Putamen (tissue), 1 donor: ENCODE measurements at regions not wholly inside any gene's neighbourhood (a gene's known extent, or its start where the extent isn't known, plus 50 kb on each side); places are given as distances from the start of the nearest gene placed in this dataset.
"Not testable (repeated sequence)": the region's sequence is repeated elsewhere in the genome, so short reads cannot be mapped to it uniquely, and the experiment has no call there.

Source experiments
- DNase-seq: peaks from one replicate; pipeline ENCODE4 v3.0.0-alpha.2; 2016; ENCODE audit warnings: low spot score

DNA sequence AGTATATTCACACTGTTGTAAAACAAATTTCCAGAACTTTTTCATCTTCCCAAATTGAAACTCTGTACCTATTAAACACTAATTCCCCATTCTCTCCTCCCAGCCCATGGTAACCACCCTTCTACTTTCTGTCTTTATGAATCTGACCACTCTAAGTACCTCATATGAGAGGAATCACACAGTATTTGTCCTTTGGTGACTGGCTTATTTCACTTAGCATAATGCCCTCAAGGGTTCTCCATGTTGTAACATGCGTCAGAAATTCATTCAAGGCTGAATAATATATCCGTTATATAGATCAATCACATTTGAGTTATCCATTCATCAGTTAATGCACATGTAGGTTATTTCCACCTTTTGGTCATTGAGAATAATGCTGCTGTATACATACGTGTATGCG, 162.2 kb downstream of the GOSR1 start:
- not testable (repeated sequence) for DNase-seq

DNA sequence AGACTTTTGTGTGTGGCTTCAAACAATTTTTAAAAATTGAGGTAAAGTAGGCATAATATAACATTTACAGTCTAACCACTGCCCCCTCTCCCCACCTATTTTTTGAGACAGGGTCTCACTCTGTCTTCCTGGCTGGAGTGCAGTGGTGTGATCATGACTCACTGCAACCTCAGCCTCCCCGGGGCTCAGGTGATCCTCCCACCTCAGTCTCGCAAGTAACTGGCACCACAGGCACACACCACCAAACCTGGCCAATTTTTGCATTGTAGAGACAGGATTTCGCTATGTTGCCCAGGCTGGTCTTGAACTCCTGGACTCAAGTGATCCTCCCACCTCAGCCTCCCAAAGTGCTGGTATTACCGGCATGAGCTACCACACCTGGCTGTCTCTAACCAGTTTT, 161.8 kb downstream of the GOSR1 start:
- not testable (repeated sequence) for DNase-seq

DNA sequence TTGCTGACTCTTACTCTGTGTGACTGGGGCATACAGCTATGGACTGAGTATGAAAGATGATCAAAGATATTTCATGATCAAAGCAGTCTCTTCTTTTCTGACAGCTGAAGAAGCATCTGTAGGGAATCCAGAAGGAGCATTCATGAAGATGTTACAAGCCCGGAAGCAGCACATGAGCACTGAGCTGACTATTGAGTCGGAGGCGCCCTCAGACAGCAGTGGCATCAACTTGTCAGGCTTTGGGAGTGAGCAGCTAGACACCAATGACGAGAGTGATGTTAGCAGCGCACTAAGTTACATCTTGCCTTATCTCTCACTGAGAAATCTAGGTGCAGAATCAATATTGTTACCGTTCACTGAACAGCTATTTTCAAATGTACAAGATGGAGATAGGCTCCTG, 154.4 kb downstream of the GOSR1 start:
- DNase-seq: peak; percentile 18

DNA sequence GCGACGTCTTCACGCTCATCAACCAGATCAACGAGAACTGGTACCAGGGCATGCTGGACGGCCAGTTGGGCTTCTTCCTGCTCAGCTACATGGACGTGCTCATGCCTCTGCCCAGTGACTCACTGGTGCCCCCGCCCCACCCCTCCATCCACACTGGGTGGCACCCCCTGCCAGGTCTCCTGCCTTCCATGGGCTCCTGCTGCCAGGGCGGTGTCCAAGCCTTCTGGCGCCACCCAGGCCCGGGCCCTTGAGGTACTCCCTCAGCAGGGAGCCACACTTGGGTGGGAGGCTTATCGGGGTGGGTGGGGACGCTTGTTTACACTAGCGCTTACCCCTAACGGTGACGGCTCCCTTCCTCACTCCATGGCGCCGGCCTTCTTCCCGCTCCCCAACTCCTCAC, 148.2 kb downstream of the GOSR1 start:
- not testable (repeated sequence) for DNase-seq

DNA sequence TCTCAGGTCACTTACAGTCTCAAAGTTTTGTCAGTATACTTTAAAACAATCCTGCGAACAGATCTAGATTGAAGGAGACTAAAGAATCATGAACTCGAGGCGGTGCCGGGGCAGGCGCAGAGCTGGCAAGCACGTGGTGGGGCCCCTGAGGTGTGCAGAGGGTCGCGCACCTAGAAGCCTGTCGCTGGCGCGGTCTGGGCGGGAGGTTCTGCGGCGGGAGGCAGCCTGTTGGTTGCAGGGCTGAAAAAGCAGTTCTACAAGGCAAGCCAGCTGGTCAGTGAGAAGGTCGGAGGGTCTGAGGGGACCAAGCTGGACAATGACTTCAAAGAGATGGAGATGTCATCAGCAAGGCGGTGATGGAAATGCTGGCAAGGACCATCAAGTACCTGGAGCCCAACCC, 147.0 kb downstream of the GOSR1 start:
- DNase-seq: not testable (repeated sequence)

DNA sequence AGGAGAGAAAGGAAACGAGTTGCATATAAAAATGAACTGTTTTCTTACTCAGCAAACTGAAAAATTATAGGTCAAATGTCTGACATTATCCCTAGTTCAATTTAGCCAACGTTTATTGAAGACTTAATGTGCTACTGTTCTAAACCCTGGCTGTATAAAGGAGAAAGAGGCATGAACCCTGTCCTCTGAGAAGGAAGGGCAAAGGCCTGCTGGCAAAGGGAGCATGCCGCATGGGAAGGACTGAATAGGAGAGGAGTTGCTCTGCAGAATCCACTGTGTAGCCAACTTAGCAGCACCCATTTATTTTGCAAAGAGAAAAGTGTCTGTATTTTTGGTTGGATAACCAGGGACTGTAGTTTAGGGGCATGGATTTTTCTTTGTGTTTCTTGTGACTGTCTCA, 132.5 kb downstream of the GOSR1 start:
- DNase-seq: not testable (repeated sequence)

DNA sequence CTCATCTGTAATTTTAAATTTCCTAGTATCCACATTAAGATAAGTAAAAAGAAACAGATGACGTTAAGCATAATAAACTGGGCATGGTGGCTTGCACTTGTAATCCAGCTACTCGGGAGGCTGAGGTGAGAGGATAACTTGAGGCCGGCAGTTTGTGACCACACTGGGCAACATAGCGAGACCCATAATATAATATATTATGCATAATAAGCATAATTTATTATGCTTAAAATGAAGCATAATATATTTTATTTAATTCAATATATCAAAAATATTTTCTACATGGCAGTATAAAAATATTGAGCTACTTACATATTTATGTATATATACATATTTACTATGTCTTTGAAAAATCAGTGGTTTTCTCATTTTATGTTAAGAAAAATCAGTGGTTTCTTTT, 128.3 kb downstream of the GOSR1 start:
- no peak for DNase-seq

DNA sequence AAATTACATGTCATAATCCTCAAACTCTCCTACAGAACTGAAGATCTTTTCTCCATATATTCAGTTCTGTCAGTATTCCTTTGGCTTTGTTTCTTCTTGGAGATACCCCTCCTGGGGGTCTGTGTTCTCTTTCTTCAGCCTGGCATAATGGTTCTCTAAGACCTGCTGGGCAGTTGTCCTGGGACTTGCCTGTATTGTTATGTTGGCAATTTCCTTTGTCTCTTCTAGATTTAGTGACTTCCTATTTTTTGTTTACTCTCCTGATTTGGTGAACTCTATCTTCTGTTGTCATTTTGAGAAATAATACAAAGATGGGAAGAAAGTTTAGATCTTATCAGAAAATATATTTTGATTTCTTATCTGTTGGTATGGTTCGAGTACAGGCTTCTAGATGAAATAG, 127.8 kb downstream of the GOSR1 start:
- no peak for DNase-seq

DNA sequence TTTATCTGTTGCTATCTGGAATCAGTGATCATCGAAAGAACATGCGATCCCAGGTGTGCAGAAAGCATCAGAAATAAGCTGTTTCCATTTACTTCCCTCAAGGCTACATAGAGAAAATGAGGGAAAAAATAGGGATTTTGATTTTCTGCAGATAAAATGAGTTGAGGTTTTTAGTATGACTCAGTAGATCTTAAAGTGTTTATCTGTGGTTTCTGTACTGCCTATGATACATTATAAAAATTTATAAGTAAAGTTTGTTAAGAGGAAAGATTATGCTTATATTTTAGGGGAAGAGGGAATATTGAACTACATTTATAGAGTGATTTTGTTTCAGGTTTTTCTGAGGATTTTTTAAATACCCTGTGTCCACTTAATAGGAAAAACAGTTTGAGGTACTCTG, 125.2 kb downstream of the GOSR1 start:
- DNase-seq: not testable (repeated sequence)

DNA sequence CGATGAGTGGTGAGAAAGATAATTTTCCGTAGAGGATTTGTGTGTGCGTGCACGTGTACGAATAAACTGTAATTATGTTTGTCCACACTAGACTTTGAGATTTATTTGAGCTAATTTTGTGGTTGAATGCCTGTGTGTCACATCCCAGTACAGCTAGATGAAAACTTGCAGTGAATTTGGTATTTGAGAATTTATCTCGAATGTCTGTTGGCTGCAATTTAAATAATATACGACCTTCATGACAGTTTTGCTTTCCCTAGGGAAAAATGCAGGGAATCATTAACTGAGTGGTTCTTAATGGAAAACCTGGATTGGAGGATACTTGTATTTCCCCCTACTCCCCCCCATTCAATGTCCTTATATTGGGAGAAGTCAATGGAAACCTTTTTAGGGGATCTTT, 124.8 kb downstream of the GOSR1 start:
- DNase-seq: not testable (repeated sequence)

DNA sequence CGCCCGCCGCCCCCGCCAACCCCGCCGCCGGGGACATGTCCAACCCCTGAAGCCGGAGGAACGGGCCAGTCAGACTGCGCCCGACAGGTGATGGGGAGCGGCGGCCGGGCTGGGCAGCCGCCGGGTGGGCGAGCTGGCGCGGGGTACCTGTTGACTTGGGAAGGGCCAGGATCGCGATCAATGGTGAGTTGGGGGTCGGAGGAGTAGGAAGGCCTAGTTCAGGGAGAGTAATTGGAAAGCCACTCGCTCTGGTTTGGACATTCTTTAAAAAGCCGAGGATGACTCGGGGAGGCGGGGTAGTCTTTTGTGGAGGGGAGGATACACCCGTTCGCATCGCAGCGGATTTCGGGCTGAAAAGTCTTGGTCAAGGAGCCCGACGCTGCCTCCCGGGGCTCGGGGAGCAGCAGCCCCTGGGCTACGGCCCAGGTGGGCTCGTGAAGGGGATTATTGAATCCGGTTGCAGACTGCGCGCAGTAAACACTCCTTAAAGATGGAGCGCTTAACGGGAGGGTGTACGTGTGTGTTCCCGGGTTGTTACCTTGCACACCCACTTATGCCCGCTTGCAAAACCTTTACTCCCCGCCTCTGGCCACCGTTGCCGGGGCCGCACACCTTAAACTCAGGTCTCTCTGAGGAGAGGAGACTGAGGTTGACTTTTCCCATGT, 123.8 kb downstream of the GOSR1 start:
- no peak for DNase-seq

DNA sequence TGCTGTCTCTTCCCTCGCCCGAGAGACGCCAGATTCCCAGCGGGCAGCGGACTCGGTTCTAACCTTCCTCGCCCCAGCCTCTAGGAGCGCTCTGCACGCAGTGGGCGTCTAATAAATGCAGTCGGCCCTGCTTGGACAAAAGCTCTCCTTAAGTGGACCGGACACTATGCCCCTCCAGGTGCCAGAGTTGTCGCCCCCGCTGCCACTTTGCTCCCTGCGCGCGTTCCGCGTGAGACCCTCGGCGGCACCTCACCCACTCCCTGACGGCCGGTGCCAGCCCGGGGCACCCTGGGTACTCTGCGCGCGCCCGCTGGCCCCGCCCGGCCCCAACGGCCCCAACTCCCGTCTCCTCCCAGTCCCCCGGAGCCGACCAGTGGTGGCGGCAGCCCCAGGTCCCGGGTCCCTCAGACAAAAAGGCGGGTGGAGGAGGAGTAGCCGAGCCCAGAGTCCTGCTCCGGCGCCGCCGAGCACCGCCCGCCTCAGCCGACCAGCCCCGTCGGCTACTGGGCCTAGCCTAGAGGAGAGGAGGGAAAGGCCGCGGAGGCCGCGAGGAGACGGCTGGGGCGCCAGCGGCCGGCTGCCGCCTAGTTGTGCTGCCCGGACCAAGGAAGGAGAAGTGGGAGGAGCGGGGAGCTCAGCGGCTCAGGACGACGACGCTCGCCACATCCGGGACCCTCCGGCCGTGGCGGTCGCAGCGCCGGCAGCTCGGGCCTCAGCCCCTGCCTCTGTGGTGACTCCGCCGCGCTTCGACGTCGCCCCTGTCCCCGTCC, 123.0 kb downstream of the GOSR1 start:
- peak; percentile 73 for DNase-seq

DNA sequence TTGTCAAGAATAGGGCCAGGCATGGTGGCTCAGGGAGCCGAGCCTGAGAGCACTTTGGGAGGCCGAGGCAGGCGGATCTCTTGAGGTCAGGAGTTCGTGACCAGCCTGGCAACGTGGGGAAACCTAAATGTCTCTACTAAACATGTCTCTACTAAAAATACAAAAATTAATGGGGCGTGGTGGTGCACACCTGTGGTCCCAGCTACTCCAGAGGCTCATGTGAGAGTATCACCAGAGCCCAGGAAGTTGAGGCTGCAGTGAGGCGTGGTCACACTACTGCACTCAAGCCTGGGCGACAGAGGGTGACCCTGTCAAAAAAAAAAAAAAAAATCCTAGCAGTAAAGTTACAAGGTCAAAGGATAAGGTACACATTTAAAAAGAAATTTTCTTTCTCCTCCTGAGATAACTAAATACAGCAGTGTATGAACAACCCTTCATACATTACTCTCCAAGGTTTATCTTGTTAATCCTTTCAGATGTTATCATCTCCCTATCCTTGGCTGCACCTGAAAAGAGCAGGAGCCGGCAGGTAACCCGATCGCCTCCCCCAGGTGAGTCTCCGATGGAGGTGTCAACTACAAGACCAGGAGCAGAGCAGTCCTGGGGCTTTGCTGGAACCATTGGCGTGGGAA, 122.3 kb downstream of the GOSR1 start:
- DNase-seq: no peak

DNA sequence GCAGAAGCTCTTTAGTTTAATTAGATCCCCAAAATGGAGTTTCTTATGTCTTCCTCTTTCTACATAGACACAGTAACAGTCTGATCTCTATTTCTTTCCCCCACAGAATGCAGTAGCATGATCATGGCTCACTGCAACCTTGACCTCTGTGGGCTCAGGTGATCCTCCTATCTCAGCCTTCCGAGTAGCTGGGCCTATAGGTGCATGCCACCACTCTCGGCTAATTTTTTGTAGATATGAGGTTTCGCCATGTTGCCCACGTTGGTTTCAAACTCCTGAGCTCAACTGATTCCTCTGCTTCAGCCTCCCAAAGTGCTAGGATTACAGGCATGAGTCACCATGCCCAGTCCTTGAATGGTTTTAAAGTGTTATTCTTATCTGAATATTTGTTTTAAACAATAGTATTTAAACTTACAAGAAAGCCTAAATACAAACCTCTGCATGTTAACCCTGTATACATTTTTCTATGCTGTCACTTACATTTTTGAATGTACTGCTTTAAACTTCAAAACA, 120.6 kb downstream of the GOSR1 start:
- DNase-seq: no peak

DNA sequence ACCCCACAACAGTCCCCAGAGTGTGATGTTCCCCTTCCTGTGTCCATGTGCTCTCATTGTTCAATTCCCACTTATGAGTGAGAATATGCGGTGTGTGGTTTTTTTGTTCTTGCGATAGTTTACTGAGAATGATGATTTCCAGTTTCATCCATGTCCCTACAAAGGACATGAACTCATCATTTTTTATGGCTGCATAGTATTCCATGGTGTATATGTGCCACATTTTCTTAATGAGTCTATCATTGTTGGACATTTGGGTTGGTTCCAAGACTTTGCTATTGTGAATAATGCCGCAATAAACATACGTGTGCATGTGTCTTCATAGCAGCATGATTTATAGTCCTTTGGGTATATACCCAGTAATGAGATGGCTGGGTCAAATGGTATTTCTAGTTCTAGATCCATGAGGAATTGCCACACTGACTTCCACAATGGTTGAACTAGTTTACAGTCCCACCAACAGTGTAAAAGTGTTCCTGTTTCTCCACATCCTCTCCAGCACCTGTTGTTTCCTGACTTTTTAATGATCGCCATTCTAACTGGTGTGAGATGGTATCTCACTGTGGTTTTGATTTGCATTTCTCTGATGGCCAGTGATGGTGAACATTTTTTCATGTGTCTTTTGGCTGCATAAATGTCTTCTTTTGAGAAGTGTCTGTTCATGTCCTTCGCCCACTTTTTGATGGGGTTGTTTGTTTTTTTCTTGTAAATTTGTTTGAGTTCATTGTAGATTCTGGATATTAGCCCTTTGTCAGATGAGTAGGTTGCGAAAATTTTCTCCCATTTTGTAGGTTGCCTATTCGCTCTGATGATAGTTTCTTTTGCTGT, 120.0 kb downstream of the GOSR1 start:
- not testable (repeated sequence) for DNase-seq

DNA sequence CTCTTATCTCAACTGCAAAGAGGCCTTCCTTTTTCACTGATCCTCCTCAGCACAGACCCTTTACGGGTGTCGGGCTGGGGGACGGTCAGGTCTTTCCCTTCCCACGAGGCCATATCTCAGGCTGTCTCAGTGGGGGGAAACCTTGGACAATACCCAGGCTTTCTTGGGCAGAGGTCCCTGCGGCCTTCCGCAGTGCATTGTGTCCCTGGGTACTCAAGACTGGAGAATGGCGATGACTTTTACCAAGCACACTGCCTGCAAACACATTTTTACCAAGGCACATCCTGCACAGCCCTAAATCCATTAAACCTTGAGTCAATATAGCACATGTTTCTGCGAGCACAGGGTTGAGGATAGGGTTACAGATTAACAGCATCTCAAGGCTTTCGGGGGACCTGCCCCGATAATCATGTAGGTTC, 117.8 kb downstream of the GOSR1 start:
- not testable (repeated sequence) for DNase-seq

DNA sequence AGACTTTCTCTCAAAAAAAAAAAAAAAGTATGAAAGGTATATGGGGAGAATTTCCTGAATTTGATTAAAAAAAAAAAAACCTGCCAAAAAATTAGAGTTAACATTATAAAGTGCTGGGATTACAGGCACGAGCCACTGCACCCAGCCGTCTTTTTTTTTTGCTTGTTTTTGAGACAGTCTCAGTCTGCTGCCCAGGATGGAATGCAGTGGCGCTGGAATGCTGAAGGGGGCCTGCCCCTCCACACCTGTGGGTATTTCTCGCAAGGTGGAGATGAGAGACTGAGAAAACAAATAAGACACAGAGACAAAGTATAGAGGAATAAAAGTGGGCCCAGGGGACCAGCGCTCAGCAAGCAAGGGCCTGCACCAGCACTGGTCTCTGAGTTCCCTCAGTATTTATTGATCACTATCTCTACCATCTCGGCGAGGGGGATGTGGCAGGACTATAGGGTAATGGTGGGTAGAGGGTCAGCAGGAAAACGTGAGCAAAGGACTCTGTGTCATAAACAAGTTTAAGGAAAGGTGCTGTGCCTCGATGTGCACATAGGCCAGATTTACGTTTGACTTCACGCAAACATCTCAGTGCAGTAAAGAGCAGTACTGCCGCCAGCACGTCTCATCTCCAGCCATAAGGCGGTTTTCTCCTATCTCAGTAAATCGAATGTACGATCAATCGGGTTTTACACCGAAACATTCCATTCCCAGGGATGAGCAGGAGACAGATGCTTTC, 117.2 kb downstream of the GOSR1 start:
- DNase-seq: no peak

DNA sequence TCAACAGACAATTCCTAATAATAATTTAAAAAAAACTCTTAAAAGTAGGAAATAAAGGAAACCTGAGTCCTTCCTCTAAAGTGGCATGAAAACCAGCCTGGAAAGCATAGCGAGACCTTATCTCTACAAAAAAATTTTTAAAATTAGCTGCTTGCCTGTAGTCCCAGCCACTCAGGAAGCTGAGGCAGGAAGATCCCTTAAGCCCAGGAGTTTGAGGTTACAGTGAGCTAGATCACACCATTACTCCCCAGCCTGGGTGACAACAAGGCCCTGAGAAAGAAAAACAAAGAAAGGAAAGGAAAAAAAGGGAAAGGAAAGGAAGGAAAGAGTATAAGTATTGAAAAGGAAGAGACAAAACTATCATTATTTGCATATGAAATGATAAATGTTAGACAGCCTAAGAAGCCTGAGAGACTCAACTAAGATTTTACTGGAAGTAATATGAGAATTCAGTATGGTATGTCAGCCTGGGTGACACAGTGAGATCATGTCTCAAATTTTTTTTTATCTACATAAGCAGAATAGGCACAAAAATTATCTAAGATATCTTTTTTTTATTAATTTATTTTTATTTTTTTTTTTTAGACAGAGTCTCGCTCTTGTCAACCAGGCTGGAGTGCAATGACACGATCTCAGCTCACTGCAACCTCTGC, 113.0 kb downstream of the GOSR1 start:
- DNase-seq: no peak

DNA sequence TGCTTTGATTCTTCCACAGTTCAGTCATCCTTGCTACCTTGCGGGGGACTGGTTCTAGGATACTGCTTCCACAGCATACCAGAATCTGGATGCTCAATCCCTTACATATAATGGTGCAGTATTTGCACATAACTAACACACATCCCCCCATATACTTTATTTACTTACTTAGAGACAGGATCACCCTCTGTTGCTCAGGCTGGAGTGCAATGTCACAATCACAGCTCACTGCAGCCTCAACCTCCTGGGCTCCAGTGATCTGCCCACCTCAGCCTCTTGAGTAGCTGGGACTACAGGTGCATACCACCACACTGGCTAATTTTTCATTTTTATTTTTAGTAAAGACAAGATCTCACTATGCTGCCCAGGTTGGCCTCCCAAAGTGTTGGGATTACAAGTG, 112.2 kb downstream of the GOSR1 start:
- no peak for DNase-seq

DNA sequence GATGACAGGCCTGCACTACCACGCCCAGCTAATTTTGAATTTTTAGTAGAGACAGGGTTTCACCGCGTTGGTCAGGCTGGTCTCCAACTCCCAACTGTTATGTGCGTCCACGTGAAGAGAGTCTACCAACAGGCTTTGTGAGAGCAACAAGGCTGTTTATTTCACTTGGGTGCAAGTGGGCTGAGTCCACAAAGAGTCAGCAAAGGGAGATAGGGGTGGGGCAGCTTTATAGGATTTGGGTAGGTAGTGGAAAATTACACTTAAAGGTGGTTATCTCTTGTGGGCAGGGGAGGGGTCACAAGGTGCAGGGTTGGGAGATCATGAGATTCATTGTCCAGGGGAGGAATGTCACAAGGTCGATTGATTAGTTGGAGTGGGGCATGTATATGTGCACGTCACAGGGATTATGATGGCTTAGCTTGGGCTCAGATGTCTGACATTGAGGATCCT, 111.6 kb downstream of the GOSR1 start:
- no peak for DNase-seq
